HG03175 (cell line): ENCODE measurements at regions not wholly inside any gene's neighbourhood (a gene's known extent, or its start where the extent isn't known, plus 50 kb on each side); places are given as distances from the start of the nearest gene placed in this dataset.
"Not testable (repeated sequence)": the region's sequence is repeated elsewhere in the genome, so short reads cannot be mapped to it uniquely, and the experiment has no call there.

Source experiments
- ATAC-seq: cut with Tn5 transposase; IDR thresholded peaks from one replicate; pipeline ENCODE4 v1.9.1; 2021; ENCODE audit warnings: mild to moderate bottlenecking, moderate library complexity; ENCODE audit not compliant: unreplicated experiment

DNA sequence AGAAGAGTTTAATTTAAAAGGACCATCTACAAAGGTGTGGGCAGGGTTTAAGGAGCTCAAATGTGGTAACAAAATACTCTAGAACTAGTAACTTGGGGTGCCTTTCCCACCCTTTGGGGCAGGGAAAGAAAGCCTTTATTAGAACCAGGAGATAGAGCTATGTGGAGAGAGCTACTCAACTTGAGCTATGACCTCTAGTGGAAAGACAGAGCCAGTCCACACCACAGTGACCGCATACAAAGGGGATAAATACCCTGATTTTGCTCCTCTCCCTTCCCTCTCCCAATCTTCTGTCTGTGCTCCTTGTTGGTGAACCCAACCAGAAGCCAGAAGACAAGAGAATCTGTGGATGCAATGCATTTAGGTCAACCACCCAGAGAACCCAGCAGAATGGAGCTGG, 54.4 kb upstream of the JAK1 start:
- ATAC-seq, result no peak

DNA sequence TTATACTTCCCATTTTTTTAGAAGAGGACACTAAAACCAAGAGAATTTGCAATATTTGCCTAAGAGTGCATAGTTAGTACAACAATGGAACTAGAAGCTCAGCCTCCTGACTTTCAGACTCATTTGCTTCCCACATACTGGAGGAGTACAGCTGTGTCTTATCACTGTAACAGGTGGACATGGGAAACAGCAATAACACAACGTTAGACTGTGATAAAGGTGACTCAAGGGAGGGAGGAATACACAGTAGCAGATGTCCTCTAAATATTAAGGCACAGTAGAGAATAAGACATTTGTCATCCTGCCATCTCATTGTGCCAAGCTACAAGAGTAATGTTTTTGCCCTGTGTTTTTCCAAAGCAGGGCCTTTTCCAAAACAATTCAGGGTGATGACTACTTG, 55.4 kb upstream of the JAK1 start:
- no peak for ATAC-seq

DNA sequence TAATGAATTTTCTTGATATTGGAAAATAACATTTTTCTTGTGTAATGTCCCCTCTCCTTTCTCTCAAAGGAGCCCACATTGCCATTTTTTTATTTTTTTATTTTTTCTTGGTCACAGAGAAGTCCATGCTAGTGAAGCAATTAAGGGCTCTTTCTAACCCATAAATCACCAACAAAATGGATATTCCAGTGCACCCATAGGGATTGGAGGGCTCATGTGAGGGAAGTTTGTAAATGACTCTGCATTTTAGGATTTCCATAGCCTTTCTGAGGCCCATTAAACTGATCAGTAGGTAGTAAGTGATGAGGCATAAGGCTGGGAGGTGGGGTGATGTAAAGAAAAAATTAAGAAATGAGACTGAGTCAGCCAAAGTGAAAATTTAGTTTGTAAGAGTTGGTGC, 55.9 kb upstream of the JAK1 start:
- ATAC-seq, result no peak

DNA sequence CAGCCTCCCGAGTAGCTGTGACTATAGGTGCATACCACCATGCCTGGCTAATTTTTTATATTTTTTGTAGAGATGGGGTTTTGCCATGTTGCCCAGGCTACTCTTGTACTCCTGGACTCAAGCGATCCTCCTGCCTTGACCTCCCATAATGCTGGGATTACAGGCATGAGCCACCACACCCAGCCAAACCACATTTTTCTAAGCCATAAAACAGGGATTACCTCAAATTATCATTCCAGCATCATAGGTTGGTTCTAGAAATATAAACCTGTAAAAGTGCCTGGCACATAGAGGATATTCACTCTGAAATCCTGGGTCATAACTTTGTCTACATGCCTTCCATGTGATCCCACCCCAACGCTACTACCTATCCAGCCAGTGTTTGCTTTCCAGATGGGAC, 59.4 kb upstream of the JAK1 start:
- ATAC-seq, result no peak

DNA sequence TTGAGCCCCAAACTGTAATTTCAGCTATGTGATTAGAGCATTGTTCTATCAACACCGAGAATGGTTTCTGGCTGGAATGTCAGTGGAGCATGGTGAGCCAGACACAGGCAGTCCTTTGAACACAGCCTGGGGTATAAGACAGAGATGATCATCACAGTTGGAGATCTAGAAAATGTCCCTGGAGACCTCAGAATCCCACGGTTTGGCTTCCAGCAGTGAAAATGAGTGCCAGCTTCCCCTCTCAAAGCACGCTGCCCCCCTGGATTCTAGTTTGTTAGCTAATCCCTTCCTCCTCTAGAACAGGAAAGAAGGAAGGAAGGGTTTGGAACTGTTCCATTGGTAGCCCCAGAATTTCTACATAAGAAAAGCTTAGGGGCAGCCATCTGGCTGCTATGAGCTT, 59.9 kb upstream of the JAK1 start:
- no peak for ATAC-seq

DNA sequence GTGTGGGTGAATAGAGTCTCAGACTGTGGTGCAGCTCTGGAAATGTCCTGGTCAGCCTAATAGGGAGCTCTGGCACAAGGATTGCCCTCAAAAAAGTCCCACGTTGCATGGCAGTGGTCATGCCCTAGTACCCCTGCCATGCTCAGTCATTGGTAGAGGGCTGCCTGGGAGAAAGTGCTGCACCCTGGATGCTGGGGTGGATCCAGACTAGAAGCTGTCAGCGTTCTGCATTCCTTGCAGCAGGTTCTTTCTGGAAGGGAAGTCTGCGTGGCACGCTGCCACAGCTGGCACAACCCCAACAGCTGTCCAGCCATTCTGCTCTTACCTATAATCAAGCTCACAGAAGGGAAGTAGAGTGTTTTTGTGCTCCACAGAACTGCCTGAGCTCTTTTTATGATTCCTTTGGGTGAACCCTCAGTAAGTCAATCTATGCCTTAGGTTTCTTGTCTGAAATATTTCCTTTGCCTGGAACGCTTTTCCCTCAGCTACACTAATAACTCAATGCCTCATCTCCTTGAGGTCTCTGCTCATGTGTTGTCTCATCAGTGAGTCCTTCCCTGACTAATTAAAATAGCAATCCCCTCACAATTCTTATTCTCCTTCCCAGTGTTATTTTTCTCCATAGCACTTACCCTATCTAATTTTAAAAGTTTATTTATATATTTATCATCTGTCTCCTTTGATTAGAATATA, 61.5 kb upstream of the JAK1 start:
- ATAC-seq, result no peak

DNA sequence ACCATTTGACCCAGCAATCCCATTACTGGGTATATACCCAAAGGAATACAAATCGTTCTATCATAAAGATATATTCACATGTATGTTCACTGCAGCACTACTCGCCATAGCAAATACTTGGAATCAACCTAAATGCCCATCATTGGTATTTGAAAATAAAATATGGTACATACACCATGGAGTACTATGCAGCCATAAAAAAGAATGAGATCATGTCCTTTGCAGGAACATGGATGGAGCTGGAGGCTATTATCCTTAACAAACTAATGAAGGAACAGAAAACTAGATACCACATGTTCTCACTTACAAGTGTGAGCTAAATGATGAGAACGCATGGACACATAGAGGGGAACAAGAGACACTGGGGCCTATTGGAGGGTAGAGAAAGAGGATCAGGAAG, 63.1 kb upstream of the JAK1 start:
- not testable (repeated sequence) for ATAC-seq

DNA sequence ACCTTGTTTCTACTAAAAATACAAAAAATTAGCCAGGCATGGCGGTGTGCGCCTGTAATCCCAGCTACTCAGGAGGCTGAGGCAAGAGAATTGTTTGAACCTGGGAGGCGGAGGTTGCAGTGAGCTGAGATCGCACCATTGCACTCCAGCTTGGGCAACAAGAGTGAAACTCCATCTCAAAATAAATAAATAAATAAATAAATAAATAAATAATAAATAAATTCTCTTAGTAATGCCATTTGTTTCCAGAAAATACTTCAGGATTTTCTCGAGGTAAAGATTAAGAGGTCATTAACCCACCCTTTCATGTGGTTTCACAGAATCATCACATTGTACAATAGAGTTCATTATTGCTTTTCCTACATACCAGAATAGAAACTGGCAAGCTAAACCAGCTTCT, 68.5 kb upstream of the JAK1 start:
- not testable (repeated sequence) for ATAC-seq

DNA sequence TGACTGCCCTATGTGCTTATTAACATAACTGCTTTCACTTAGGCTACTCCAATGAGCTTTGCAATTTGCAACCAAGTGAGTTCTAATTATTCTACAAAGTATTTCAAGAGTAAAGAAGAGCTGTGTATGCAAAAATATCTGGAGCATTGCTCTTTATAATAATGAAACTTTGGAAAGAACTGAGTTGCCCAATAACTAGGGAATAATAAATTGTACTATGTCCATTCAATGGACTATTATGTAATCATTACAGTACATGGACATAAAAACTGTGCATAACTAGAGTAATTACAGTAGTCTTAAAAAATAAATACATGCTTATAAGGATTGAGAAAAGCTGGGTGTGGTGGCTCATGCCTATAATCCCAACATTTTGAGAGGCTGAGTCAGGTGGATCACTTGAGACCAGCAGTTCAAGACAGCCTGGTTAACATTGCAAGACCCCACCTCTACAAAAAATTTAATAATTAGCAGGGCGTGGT, 70.3 kb upstream of the JAK1 start:
- no peak for ATAC-seq

DNA sequence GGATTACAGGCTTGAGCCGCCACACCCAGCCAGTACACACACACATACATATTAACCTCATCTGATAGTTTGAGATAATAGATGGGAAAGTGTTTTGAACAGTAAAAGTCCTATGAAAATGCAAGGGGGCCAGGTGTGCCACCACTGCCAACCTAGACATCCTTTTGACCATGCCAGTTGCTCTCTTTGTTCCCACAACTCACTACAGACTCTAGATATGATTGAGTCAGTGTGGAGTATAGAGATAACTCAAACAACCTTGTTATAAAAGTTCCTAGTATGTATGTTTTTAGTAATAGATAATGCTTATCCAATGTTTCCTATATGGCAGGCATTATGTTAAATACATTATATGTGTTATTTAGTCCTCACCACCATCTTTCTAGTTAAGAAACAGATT, 72.7 kb upstream of the JAK1 start:
- ATAC-seq, result no peak

DNA sequence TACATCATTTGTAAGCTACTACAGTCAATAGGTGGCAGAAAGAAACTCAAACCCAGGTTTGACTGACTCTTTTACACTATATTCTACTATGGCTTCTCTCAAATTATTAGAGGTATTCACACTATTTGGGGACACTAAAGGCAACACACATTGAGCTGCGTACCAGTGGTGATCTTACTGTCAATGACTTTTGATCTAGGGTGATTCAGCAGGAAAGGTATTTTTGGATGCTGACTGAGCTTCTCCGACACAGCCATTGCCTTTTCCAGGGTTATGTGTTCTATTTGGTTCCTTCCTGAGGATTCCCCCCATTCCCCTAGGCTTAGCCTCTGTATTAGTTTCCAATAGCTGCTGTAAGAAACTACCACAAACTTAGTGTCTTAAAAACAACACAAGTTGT, 73.2 kb upstream of the JAK1 start:
- no peak for ATAC-seq

DNA sequence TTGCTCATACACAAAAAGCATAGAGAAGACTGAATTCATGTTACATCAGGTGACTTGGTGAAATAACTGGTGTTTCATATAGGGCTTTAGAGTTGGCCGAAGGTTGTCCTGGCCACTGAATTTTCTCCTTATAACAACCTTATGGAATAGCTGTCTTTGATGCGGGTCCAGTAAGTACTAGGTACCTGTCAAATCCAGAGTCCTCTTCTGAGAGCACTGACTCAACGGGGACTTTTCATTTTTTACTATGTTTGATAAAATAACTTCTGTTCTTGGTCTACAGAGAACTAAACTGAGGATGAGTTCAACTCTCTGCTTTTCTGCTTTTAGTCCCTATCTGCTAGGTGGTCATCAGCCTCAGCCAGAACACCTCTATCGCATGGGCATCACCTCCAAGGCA, 76.1 kb upstream of the JAK1 start:
- ATAC-seq, result no peak

DNA sequence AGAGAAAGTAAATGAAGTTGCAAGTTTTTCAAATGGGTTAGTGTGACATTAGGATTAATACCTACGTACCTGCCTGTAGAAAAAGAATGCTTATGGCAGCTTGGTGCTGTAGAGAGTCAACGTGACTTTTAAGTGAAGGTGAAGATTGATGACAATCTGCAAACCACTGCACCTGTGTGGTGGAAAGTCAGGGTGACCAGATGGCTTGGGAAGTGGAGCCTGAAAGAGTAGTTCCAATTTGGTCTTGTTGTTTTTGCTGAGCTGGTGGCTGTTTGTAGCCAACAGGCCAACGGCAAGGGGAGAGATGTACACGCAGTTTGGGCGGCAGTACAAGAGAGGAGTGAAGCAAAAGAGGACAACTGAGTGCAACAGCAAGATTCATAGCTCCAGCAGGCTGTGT, 78.1 kb upstream of the JAK1 start:
- ATAC-seq, result no peak

DNA sequence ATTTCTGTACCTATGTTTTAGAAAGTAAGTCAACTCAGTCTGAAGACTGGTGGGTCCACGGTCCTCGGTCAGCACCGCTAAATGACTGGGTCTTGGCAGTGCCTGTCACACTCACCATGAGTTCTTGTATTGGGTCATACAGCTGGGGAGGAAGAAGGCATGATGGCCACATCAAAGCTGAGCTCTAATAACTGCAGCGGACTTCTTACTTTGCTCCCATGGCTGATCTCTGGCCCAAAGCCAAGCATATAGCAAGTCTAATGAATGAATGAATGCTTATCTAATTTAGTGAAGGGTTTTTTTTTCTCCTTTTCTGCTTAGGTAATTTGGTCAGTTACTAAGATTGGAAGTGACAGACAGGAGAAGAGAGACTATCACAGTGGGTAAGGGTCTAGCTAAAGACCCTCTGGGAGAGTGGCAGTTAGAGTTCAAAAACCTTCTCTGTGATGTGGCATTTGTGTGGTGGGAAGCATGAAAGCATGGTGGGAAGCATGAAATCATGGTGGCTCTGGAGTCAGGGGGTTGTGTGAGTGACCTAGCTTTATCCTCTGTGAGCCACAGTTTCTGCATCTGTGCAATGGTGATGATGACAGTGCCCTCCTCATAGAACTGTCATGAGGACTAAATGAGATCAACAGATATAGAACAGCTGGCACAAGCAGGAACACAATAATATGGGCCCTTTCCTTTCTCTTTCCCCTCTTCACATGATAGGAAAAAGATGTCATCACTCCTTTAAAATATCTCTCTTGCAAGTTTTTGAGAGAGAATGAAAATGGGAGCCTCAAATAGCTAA, 78.9 kb upstream of the JAK1 start:
- no peak for ATAC-seq

DNA sequence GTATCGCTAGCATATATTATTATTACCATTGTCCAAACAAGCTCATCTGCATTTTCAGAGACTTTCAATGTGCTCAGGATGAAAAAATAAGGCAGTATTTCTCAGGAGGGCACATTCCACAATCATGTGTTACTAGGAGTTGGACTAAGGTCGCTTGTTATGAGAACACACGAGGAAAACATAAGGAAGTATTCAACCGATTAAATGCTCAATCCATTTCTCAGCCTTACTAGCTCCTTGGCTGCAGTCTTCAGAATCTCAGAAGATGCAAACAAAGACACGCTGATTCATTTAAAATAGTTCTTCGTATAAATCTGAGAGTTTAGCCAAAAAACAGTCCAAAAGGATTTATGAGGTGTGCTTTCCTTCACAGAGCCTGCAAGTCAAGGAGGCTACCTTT, 82.0 kb upstream of the JAK1 start:
- ATAC-seq, result no peak

DNA sequence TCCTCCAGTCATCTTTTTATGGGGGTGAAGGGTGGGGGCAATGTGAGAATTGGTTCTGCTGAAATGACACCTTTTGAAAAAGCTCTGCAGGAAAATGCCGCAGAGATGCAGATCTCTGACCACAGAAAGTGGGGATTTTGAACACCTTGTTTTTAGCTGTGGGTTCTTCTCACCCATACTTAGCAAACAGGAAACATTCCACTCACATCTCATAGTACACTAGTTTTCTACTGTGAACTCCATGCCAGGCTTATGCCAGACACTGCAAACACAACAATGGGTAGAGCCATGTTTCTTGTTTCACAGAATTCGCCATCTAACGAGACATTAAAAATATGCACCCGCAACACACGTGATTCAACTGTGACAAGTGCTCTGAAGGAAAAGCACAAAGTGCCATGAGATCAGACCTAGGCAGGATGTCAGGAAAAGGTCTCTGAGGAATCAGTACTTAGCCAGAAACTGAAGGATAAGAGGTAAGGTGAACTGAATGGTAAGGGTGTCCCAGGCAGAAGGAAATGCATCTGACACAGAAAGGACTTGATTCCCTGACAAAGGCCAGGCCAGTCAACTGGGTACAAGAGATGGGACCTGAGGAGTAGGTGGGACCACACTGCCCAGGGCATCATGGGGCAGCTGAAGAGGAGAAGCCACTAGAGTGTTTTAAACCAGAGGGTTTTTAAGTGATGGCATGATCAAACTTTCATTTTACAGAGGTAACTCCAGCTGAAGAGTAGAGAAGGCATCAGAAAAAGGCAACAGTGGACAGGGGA, 83.8 kb upstream of the JAK1 start:
- no peak for ATAC-seq

DNA sequence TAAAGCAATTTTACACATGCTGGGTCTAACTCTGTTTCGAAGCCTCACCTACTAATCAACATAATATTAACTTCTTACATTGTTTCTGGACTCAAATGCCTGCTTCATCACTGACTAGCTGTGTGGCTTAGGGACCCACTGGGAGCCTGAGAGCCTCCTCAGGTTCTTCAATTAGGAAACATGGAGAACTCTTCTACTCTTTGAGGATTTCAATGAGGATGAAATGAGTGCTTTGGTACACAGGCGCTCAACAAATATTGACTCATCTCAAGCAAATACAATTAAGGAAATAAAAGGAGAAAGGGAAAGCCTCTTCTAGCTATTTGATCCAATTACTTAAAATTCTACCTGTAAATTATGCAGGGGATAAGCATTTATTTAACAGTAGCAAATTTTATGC, 84.4 kb upstream of the JAK1 start:
- ATAC-seq, result no peak

DNA sequence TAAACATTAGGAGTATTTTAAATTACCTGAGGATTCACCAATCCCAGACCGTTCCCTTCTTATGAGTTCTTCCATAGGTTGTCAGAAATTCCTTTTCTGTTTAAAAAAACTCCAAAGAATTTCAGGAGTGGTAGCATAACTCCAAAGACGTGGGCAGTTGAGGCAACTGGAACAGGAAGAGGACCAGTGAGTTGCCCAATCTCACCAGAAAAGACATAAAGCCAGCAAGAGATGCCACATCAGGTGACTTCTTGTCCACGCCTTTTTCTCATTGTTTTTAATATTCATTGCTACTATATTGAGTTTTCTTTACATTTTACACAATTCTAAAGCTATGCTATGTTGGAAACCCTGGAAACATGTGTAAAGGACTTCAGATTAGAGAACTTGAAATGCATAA, 88.1 kb upstream of the JAK1 start:
- no peak for ATAC-seq

DNA sequence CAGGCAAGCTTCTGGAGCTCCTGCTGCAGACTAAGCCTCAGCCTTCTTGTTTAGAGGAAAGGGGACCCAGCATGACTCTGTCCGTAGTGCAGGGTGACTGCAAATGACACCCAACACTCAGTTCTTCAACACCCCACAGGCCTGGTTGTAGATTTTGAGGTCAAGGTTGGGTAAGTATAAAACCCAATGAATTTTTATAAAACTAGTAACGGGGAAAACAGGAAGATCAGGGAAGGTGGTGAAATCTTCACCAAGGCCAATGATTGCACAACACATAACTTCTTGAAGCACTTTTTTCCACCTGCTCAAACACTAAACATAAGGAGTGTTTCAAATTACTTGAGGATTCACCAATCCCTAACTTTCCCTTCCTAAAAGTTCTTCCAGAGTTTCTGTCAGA, 89.4 kb upstream of the JAK1 start:
- ATAC-seq, result no peak

DNA sequence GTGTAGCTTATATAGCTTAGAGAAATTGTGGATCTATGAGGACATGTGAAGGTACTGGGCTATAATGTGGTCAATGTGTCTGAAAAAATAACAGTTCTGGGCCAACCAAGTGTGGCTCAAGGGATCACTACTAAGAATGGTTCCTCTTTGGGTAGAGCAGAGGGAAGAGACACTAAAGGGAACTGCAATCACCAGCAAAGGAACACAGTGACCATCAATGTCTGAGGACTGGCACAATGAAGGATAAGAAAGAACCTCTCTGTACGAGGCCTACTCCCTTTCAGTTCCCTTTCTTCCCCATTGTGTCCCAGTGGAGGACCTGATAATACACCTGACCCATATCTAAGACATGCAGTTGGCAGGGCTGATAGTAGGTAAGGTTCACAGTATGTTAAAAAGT, 89.9 kb upstream of the JAK1 start:
- no peak for ATAC-seq

DNA sequence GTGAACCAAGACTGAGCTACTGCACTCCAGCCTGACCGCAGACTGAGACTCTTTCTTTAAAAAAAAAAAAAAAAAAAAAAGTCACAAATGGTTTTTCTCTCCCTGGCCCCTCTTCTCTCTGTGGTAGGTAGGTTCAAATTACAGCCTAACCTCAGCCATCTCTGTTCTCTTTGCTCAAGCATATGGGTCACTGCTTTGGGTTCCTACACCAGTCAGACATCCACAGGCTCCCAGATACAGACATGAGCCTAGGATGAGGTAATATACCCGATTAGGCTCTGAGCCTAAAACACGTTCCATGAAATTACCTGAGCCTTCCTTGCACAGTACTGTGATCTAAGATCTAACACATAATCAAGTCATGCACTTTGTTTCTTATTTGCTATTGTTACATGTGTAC, 90.5 kb upstream of the JAK1 start:
- no peak for ATAC-seq
